Lower leg skin (tissue), 3 donors: ENCODE measurements at regions not wholly inside any gene's neighbourhood (a gene's known extent, or its start where the extent isn't known, plus 50 kb on each side); places are given as distances from the start of the nearest gene placed in this dataset.

Experiments
- CTCF ChIP-seq, 3 donors: fragments of 450-650 bp; IDR thresholded peaks; one replicate each; pipeline ENCODE4 v1.5.1; 2016; ENCODE audit warnings: antibody characterized with exemption in 3 of 3, mild to moderate bottlenecking in 3 of 3, moderate library complexity in 2 of 3
- POLR2A ChIP-seq, 2 donors: fragments of 450-650 bp; IDR thresholded peaks; one replicate each; pipeline ENCODE4 v1.6.1; 2016 to 2017; ENCODE audit warnings: antibody characterized with exemption in 2 of 2, mild to moderate bottlenecking in 1 of 2, moderate library complexity in 1 of 2

GRCh38 chr5:74262544-74263207 is 377.9 kb downstream of the ENC1 start:
- no peak for TF ChIP-seq POLR2A (IDR thresholded peaks at IDR 0.05)
- no peak for TF ChIP-seq CTCF (IDR thresholded peaks at IDR 0.05)
